ENCODE measurements at regions not wholly inside any gene's neighbourhood (a gene's known extent, or its start where the extent isn't known, plus 50 kb on each side); places are given as distances from the start of the nearest gene placed in this dataset.
A peak's percentile ranks its signal among the peaks of the same experiment; 100 is the strongest.

GRCh38 chr16:9241177-9241576, 149.7 kb downstream of the HAPSTR1 start:
- peaks cover 3% of the 10 kb centered on the region for H3K9me3 Mint-ChIP-seq
- no peak overlapping the region for H3K27ac Mint-ChIP-seq
- TF ChIP-seq, protein P1, sequence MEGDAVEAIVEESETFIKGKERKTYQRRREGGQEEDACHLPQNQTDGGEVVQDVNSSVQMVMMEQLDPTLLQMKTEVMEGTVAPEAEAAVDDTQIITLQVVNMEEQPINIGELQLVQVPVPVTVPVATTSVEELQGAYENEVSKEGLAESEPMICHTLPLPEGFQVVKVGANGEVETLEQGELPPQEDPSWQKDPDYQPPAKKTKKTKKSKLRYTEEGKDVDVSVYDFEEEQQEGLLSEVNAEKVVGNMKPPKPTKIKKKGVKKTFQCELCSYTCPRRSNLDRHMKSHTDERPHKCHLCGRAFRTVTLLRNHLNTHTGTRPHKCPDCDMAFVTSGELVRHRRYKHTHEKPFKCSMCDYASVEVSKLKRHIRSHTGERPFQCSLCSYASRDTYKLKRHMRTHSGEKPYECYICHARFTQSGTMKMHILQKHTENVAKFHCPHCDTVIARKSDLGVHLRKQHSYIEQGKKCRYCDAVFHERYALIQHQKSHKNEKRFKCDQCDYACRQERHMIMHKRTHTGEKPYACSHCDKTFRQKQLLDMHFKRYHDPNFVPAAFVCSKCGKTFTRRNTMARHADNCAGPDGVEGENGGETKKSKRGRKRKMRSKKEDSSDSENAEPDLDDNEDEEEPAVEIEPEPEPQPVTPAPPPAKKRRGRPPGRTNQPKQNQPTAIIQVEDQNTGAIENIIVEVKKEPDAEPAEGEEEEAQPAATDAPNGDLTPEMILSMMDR (IDR thresholded peaks at IDR 0.05; ENCODE audit: unreplicated experiment in 3 of 3): no peak
- H3K4me1 Mint-ChIP-seq: no peaks in the 10 kb centered on the region
- H3K27me3 Mint-ChIP-seq (ENCODE audit: low read depth): peaks cover 4% of the 10 kb centered on the region
- no peak overlapping the region for H3K4me3 Mint-ChIP-seq
- H3K36me3 Mint-ChIP-seq (ENCODE audit: low read depth): no peaks in the 10 kb centered on the region

DNA sequence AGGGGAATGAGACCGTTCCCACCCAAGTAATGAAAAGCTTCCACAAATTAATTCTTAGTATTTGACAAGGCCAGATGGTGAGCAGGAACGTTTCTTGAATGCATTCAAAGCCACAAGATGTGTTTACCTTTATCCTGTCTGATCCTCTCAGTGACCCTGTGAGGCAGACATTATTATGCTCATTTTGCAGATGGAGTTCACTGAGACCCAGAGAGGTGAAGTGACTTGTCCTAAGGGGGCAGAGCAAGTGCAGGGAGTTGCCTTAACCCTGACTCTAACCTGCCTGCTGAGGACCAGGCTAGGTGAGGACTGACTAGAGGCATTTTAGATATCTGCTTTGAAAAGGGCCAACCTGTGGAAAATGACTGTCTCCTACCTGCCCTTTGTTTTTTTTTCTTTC, 156.7 kb downstream of the HAPSTR1 start:
- TF ChIP-seq, protein P1 (IDR thresholded peaks at IDR 0.05; ENCODE audit: unreplicated experiment in 3 of 3): no peak
- no peak overlapping the region for H3K27ac Mint-ChIP-seq
- H3K4me3 Mint-ChIP-seq: no peak overlapping the region
- H3K9me3 Mint-ChIP-seq: no peaks in the 10 kb centered on the region
- H3K27me3 Mint-ChIP-seq (ENCODE audit: low read depth): peaks cover 16% of the 10 kb centered on the region
- no peaks in the 10 kb centered on the region for H3K4me1 Mint-ChIP-seq
- no peaks in the 10 kb centered on the region for H3K36me3 Mint-ChIP-seq (ENCODE audit: low read depth)

DNA sequence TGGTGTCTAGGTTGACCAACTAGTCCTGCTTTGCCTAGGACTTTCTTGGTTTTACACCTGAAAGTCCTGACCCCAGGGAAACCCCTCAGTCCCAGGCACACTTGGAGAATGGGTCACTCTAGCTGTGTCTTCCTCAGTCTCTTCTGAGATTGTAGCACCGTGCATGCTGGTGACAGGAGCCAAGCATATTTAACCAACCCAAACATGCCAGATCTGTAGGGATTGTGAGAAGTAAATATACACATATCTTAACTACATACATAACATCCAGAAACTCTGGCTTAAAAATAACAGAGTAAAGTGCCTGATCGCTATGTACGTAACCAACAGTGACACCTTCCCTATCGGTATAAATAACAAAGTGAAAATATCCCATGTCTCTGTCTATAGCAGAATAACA, 158.1 kb downstream of the HAPSTR1 start:
- H3K27ac Mint-ChIP-seq: no peak overlapping the region
- no peak overlapping the region for H3K4me3 Mint-ChIP-seq
- no peaks in the 10 kb centered on the region for H3K36me3 Mint-ChIP-seq (ENCODE audit: low read depth)
- H3K9me3 Mint-ChIP-seq: no peaks in the 10 kb centered on the region
- no peaks in the 10 kb centered on the region for H3K4me1 Mint-ChIP-seq
- TF ChIP-seq, protein P1 (IDR thresholded peaks at IDR 0.05; ENCODE audit: unreplicated experiment in 3 of 3): no peak
- peaks cover 16% of the 10 kb centered on the region for H3K27me3 Mint-ChIP-seq (ENCODE audit: low read depth)

GRCh38 chr16:9251026-9251425, 159.6 kb downstream of the HAPSTR1 start:
- peaks cover 12% of the 10 kb centered on the region for H3K27me3 Mint-ChIP-seq (ENCODE audit: low read depth)
- H3K9me3 Mint-ChIP-seq: no peaks in the 10 kb centered on the region
- H3K4me3 Mint-ChIP-seq: no peak overlapping the region
- H3K4me1 Mint-ChIP-seq: no peaks in the 10 kb centered on the region
- H3K27ac Mint-ChIP-seq: no peak overlapping the region
- TF ChIP-seq, protein P1 (IDR thresholded peaks at IDR 0.05; ENCODE audit: unreplicated experiment in 3 of 3): no peak
- H3K36me3 Mint-ChIP-seq (ENCODE audit: low read depth): no peaks in the 10 kb centered on the region

GRCh38 chr16:9254863-9255262, 163.4 kb downstream of the HAPSTR1 start:
- Mint-ChIP-seq H3K9me3 (no peaks in the 10 kb centered on the region), H3K36me3 (ENCODE audit: low read depth) (no peaks in the 10 kb centered on the region), H3K27me3 (ENCODE audit: low read depth) (peaks cover 14% of the 10 kb centered on the region), H3K4me3 (no peak overlapping the region), H3K4me1 (no peaks in the 10 kb centered on the region), H3K27ac (no peak overlapping the region)
- TF ChIP-seq, protein P1 (IDR thresholded peaks at IDR 0.05; ENCODE audit: unreplicated experiment in 3 of 3): no peak

DNA sequence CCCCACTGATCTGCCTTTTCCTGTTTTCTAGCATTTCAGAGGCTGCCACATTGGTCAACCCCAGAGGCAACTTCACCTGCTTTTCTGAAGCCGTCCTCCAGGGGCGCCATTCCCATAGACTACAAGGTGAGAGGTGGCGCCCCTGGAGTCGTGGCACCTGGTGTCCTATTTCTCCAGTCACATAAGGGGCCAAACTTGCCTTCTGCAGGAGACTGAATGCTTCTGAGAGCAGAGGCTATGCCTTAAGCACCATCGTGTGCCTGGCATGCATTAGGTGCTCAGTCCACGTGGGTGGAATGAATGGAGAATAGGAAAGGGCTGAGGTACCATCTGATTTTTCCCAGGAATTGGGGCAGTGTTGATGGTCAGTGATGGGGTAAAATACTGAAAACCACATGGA, 164.8 kb downstream of the HAPSTR1 start:
- H3K36me3 Mint-ChIP-seq (ENCODE audit: low read depth): no peaks in the 10 kb centered on the region
- H3K4me1 Mint-ChIP-seq: no peaks in the 10 kb centered on the region
- H3K9me3 Mint-ChIP-seq: no peaks in the 10 kb centered on the region
- TF ChIP-seq, protein P1 (IDR thresholded peaks at IDR 0.05; ENCODE audit: unreplicated experiment in 3 of 3): peak in 2 of 3 experiments; percentile 36 to 48
- no peak overlapping the region for H3K27ac Mint-ChIP-seq
- no peak overlapping the region for H3K4me3 Mint-ChIP-seq
- peaks cover 16% of the 10 kb centered on the region for H3K27me3 Mint-ChIP-seq (ENCODE audit: low read depth)
